ENCODE measurements at regions not wholly inside any gene's neighbourhood (a gene's known extent, or its start where the extent isn't known, plus 50 kb on each side); places are given as distances from the start of the nearest gene placed in this dataset.

GRCh38 chr5:8689773-8690172 lies 820.8 kb downstream of the MTRR start:
- no TSS peak for BruUV-seq (replicated peaks)
- RAD21 ChIA-PET (ENCODE audit: low non-redundant PET in 1 of 2, low total read pairs in 2 of 2, uncharacterized antibody in 2 of 2, unreplicated experiment in 2 of 2): no interaction called here
- intact Hi-C loops (cut with micrococcal nuclease): no loop called here

DNA sequence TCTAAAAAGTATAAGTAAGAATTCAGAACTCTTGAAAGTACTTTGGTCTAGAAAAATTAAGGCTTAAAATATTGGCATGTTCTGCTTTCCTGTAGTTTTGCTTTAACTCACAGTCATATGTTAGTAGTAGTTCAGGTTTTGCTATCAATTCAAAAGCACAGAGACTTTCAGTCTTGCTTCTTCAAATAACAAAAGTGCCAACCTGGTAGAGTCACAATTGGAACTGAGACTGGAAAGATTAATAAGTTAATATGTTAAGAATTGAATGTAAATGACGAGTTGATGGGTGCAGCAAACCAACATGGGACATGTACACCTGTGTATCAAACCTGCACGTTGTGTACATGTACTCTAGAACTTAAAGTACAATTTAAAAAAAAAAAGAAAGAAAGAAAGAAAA lies 822.3 kb downstream of the MTRR start:
- TF ChIP-seq, protein P1, sequence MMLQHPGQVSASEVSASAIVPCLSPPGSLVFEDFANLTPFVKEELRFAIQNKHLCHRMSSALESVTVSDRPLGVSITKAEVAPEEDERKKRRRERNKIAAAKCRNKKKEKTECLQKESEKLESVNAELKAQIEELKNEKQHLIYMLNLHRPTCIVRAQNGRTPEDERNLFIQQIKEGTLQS (IDR thresholded peaks at IDR 0.05): no peak
- TF ChIP-seq ZBTB33 (IDR thresholded peaks at IDR 0.05; ENCODE audit: extremely low read depth, insufficient replicate concordance, low read length) (no peak), SP1 (IDR thresholded peaks at IDR 0.05; ENCODE audit: low read depth) (no peak), EZH2phosphoT487 (IDR thresholded peaks at IDR 0.05; ENCODE audit: borderline replicate concordance) (no peak)
- peaks cover 3 to 19% of the 10 kb centered on the region in 2 experiments; a peak in 2 of 4 replicates for H3K9me3 ChIP-seq (ENCODE audit: control insufficient read depth in 1 of 2, insufficient read depth in 1 of 2, low read depth in 1 of 2, low read length in 2 of 2)
- ChIA-PET RAD21 (ENCODE audit: low non-redundant PET in 1 of 2, low total read pairs in 2 of 2, uncharacterized antibody in 2 of 2, unreplicated experiment in 2 of 2) (no interaction called here), POLR2A (no interaction called here), CTCF (no interaction called here)
- intact Hi-C loops (cut with micrococcal nuclease): no loop called here
- no TSS peak for BruUV-seq (replicated peaks)
- H3K27me3 ChIP-seq (ENCODE audit: insufficient read depth, low read length): no peaks in the 10 kb centered on the region
- DNase-seq (ENCODE audit: low read depth, low spot score) (no peak), ATAC-seq (no peak)
- no peaks in the 10 kb centered on the region for H3K36me3 ChIP-seq (ENCODE audit: control insufficient read depth in 1 of 2, insufficient read depth in 2 of 2, low read length in 2 of 2)
- no peaks in the 10 kb centered on the region for H3K79me2 ChIP-seq (ENCODE audit: insufficient read depth, low read length)
- no peak overlapping the region for H3K27ac ChIP-seq (ENCODE audit: low read depth, low read length)
- no peak overlapping the region for H3K4me3 ChIP-seq (replicated peaks in 1 of 2; ENCODE audit: low read depth in 1 of 2, low read length in 2 of 2)
- H2AFZ ChIP-seq (ENCODE audit: low read depth, low read length, poor library complexity, severe bottlenecking): no peak overlapping the region
- H3K4me1 ChIP-seq (ENCODE audit: control insufficient read depth in 1 of 2, insufficient read depth in 2 of 2, low read length in 2 of 2): no peaks in the 10 kb centered on the region
- H4K20me1 ChIP-seq (ENCODE audit: insufficient read depth): no peaks in the 10 kb centered on the region
- no peaks in the 10 kb centered on the region for H3K9me2 ChIP-seq (ENCODE audit: insufficient read depth)
- no peak overlapping the region for H3K4me2 ChIP-seq (ENCODE audit: low read length)
- H3K9ac ChIP-seq (ENCODE audit: low read length): no peak overlapping the region

More at GRCh38 chr5:8689773-8690172, 820.8 kb downstream of the MTRR start:
- no peaks in the 10 kb centered on the region for H3K79me2 ChIP-seq (ENCODE audit: insufficient read depth, low read length)
- H3K9ac ChIP-seq (ENCODE audit: low read length): no peak overlapping the region
- TF ChIP-seq SP1 (IDR thresholded peaks at IDR 0.05; ENCODE audit: low read depth): no peak
- H3K27me3 ChIP-seq (ENCODE audit: insufficient read depth, low read length): no peaks in the 10 kb centered on the region
- no peak overlapping the region for H3K4me3 ChIP-seq (replicated peaks in 1 of 2; ENCODE audit: low read depth in 1 of 2, low read length in 2 of 2)
- DNase-seq (ENCODE audit: low read depth, low spot score) (no peak), ATAC-seq (no peak)
- H3K4me1 ChIP-seq (ENCODE audit: control insufficient read depth in 1 of 2, insufficient read depth in 2 of 2, low read length in 2 of 2): no peaks in the 10 kb centered on the region
- no peak overlapping the region for H2AFZ ChIP-seq (ENCODE audit: low read depth, low read length, poor library complexity, severe bottlenecking)
- no peaks in the 10 kb centered on the region for H4K20me1 ChIP-seq (ENCODE audit: insufficient read depth)
- no peaks in the 10 kb centered on the region for H3K36me3 ChIP-seq (ENCODE audit: control insufficient read depth in 1 of 2, insufficient read depth in 2 of 2, low read length in 2 of 2)
- no peak overlapping the region for H3K4me2 ChIP-seq (ENCODE audit: low read length)
- H3K9me2 ChIP-seq (ENCODE audit: insufficient read depth): no peaks in the 10 kb centered on the region
- ChIA-PET POLR2A (no interaction called here), CTCF (no interaction called here)
- peaks cover 3 to 19% of the 10 kb centered on the region in 2 experiments; a peak in 2 of 4 replicates for H3K9me3 ChIP-seq (ENCODE audit: control insufficient read depth in 1 of 2, insufficient read depth in 1 of 2, low read depth in 1 of 2, low read length in 2 of 2)
- no peak overlapping the region for H3K27ac ChIP-seq (ENCODE audit: low read depth, low read length)
